Smooth muscle cell (in vitro differentiated cells): ENCODE measurements at regions not wholly inside any gene's neighbourhood (a gene's known extent, or its start where the extent isn't known, plus 50 kb on each side); places are given as distances from the start of the nearest gene placed in this dataset.

ENCODE experiments used
- DNase-seq: peaks from one replicate; lab custom pipeline; 2025; ENCODE audit not compliant: unreplicated experiment; lab: John Stamatoyannopoulos, UW
- H2AFZ ChIP-seq: fragments of 200-600 bp; sonication (generic); 2 replicates; pipeline ENCODE4 v1.6.0; 2016; ENCODE audit warnings: antibody characterized with exemption, low read depth, mild to moderate bottlenecking
- H3F3A ChIP-seq: fragments of 200-600 bp; sonication (generic); 2 replicates; pipeline ENCODE4 v1.6.0; 2017; ENCODE audit warnings: antibody characterized with exemption, low read depth
- H3K27ac ChIP-seq: fragments of 200-600 bp; sonication (generic); 2 replicates; pipeline ENCODE4 v1.5.1; 2016; ENCODE audit warnings: low read depth, mild to moderate bottlenecking
- H3K27me3 ChIP-seq: fragments of 200-600 bp; sonication (generic); 2 replicates; pipeline ENCODE4 v1.6.1; 2016; ENCODE audit warnings: low read depth, mild to moderate bottlenecking
- H3K36me3 ChIP-seq: fragments of 200-600 bp; sonication (generic); 2 replicates; pipeline ENCODE4 v1.5.1; 2016; ENCODE audit warnings: low read depth
- H3K4me1 ChIP-seq: fragments of 200-600 bp; sonication (generic); 2 replicates; pipeline ENCODE4 v1.5.1; 2016; ENCODE audit warnings: low read depth
- H3K4me2 ChIP-seq: fragments of 200-600 bp; sonication (generic); 2 replicates; pipeline ENCODE4 v1.6.0; 2016; ENCODE audit warnings: mild to moderate bottlenecking
- H3K4me3 ChIP-seq: fragments of 200-600 bp; sonication (generic); 2 replicates; pipeline ENCODE4 v1.5.1; 2016; ENCODE audit warnings: mild to moderate bottlenecking
- H3K79me2 ChIP-seq: fragments of 200-600 bp; sonication (generic); 2 replicates; pipeline ENCODE4 v1.6.0; 2016; ENCODE audit warnings: low read depth, mild to moderate bottlenecking
- H3K9ac ChIP-seq: fragments of 200-600 bp; sonication (generic); 2 replicates; pipeline ENCODE4 v1.6.0; 2016; ENCODE audit warnings: low read depth
- H3K9me3 ChIP-seq: fragments of 200-600 bp; sonication (generic); replicated peaks from 2 replicates; pipeline ENCODE4 v1.5.1; 2016; ENCODE audit warnings: low read depth
- H4K20me1 ChIP-seq: fragments of 200-600 bp; sonication (generic); 2 replicates; pipeline ENCODE4 v1.6.0; 2016; ENCODE audit warnings: low read depth
- CTCF ChIP-seq: fragments of 200-600 bp; sonication (generic); IDR thresholded peaks from 2 replicates; pipeline ENCODE4 v1.5.1; 2017; ENCODE audit warnings: borderline replicate concordance, mild to moderate bottlenecking, antibody characterized with exemption; ENCODE audit not compliant: insufficient read depth, poor library complexity, severe bottlenecking
- WGBS: methylation state at CpG from one replicate; pipeline ENCODE4 v1.1.7; 2016; ENCODE audit warnings: low lambda C conversion rate; 5-methylcytosine and 5-hydroxymethylcytosine counted together

- H3K4me3 ChIP-seq: no peak overlapping the region
- no peaks in the 10 kb centered on the region for H3K4me1 ChIP-seq
- H4K20me1 ChIP-seq: no peaks in the 10 kb centered on the region
- H3K9ac ChIP-seq: no peak overlapping the region
- no peak overlapping the region for H3K27ac ChIP-seq
- no peaks in the 10 kb centered on the region for H3K27me3 ChIP-seq
- no peaks in the 10 kb centered on the region for H3K36me3 ChIP-seq
- WGBS: 67% methylated on average over 10 of the region's 10 CpGs
- no peak for TF ChIP-seq CTCF
- H3K9me3 ChIP-seq: no peaks in the 10 kb centered on the region
- no peak for DNase-seq
- H3K4me2 ChIP-seq: no peak overlapping the region
- H2AFZ ChIP-seq: peak overlapping the region; percentile 12
- H3F3A ChIP-seq: no peaks in the 10 kb centered on the region
- H3K79me2 ChIP-seq: no peaks in the 10 kb centered on the region
Observed at GRCh38 chr4:41339812-41340809, 83.4 kb downstream of the UCHL1 start.

DNA sequence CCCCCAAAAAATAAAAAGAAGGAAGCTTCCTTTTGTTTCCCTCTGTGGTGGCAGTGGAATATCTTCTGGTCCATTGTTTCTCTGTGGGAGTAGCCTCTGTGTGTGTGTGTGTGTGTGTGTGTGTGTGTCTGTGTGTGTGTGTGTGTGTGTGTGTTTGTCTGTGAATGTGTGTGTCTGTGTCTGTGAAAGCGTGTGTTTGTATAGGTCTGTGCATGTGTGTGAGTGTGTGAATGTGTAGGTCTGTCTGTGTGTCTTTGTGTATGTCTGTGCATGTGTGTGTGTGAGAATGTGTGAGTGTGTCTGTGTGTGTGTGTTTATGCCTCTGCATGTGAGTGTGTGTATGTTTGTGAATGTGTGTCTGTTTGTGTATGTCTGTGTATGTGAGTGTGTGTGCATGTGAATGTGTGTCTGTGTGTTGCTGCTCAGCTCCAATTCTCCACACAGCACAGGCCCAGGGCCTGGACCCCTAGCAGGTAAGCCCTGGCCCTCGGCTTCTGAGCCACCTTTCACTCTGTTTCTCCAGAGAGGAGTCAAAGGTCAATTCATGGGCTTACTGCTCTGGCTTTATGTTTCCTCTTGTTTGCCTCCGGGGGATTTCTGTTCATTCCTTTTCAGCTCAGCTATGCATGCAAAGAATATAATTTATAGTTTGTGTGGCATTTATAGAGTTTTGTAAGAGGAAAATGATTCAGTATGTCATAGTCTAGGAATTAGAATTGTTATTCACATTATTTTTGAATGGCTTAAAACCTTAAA lies 89.8 kb downstream of the UCHL1 start:
- 36% methylated on average over 3 of the region's 3 CpGs for WGBS
- no peak overlapping the region for H3K4me3 ChIP-seq
- H3K9me3 ChIP-seq: no peaks in the 10 kb centered on the region
- H3K4me1 ChIP-seq: peaks cover 8% of the 10 kb centered on the region
- no peaks in the 10 kb centered on the region for H3K36me3 ChIP-seq
- no peak overlapping the region for H2AFZ ChIP-seq
- H3K27me3 ChIP-seq: no peaks in the 10 kb centered on the region
- no peaks in the 10 kb centered on the region for H3F3A ChIP-seq
- H3K79me2 ChIP-seq: no peaks in the 10 kb centered on the region
- H4K20me1 ChIP-seq: no peaks in the 10 kb centered on the region
- H3K27ac ChIP-seq: peak overlapping the region; percentile 70
- H3K9ac ChIP-seq: no peak overlapping the region
- TF ChIP-seq CTCF: no peak
- no peak for DNase-seq
- peak overlapping the region; percentile 7 for H3K4me2 ChIP-seq

DNA sequence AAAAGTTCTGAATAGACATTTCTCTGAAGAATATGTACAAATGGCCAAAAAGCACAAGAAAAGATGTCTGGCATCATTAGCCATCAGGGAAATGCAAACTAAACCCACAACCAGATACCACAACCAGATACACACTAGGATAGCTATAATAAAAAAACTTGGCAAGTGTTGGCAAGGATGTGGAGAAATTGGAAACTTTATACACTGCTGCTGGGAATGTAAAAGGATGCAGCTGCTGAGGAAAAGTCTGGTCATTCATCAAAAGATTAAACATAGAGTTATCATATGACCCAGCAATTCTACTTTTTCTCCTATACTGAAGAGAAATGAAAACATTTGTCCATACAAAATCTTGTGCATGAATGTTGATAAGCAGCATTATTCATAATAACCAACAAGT lies 92.3 kb downstream of the UCHL1 start:
- Histone ChIP-seq H3K4me1 (peaks cover 8% of the 10 kb centered on the region), H3K4me2 (no peak overlapping the region), H3K4me3 (no peak overlapping the region), H3K27me3 (no peaks in the 10 kb centered on the region), H3F3A (no peaks in the 10 kb centered on the region), H2AFZ (no peak overlapping the region), H3K9ac (no peak overlapping the region), H4K20me1 (no peaks in the 10 kb centered on the region), H3K9me3 (no peaks in the 10 kb centered on the region), H3K27ac (no peak overlapping the region), H3K79me2 (no peaks in the 10 kb centered on the region), H3K36me3 (no peaks in the 10 kb centered on the region)
- TF ChIP-seq CTCF: no peak
- no peak for DNase-seq
